Activated CD4-positive, alpha-beta memory T cell treated with anti-CD3 and anti-CD28 coated beads for 36 hours (primary cell): ENCODE measurements at regions not wholly inside any gene's neighbourhood (a gene's known extent, or its start where the extent isn't known, plus 50 kb on each side); places are given as distances from the start of the nearest gene placed in this dataset.

Experiments used
- CTCF ChIA-PET: fragments of 350-600 bp; sonication (Branson Sonifier 250); formaldehyde crosslinking; loops from one replicate; lab custom pipeline; 2021; ENCODE audit warnings: antibody characterized with exemption, inconsistent platforms; lab: Charles Lee
- POLR2A ChIA-PET: fragments of 350-600 bp; sonication (Branson Sonifier 250); formaldehyde crosslinking; loops from one replicate; lab custom pipeline; 2021; ENCODE audit warnings: antibody characterized with exemption; lab: Charles Lee
- DNase-seq: peaks from one replicate; pipeline ENCODE4 v3.0.0-alpha.2; 2020
- H3K27ac Mint-ChIP-seq: one replicate; pipeline ENCODE4 v1.8.0; 2021; ENCODE audit warnings: mixed read lengths
- H3K27me3 Mint-ChIP-seq: one replicate; pipeline ENCODE4 v1.8.0; 2021; ENCODE audit warnings: mixed read lengths
- H3K36me3 Mint-ChIP-seq: one replicate; pipeline ENCODE4 v1.8.0; 2021; ENCODE audit warnings: mixed read lengths
- H3K4me1 Mint-ChIP-seq: one replicate; pipeline ENCODE4 v1.8.0; 2021; ENCODE audit warnings: low read depth, mixed read lengths
- H3K4me3 Mint-ChIP-seq: one replicate; pipeline ENCODE4 v1.8.0; 2021; ENCODE audit warnings: mild to moderate bottlenecking, mixed read lengths
- H3K9me3 Mint-ChIP-seq: one replicate; pipeline ENCODE4 v1.8.0; 2021; ENCODE audit warnings: mixed read lengths
- intact Hi-C: fragments of 100-400 bp; cut with micrococcal nuclease; formaldehyde crosslinking; loops from one replicate; pipeline ENCODE4 v1.15.1; 2023

GRCh38 chr20:7496394-7496991 lies 443.8 kb downstream of the HAO1 start:
- Mint-ChIP-seq H3K36me3 (no peaks in the 10 kb centered on the region), H3K4me1 (no peaks in the 10 kb centered on the region)

GRCh38 chr20:7497985-7498384 lies 442.3 kb downstream of the HAO1 start:
- intact Hi-C loops = no loop called here
- DNase-seq = no peak
- ChIA-PET CTCF (no interaction called here), POLR2A (no interaction called here)
- peaks cover 25% of the 10 kb centered on the region for H3K9me3 Mint-ChIP-seq
- H3K27me3 Mint-ChIP-seq = no peaks in the 10 kb centered on the region
- H3K36me3 Mint-ChIP-seq = no peaks in the 10 kb centered on the region
- no peak overlapping the region for H3K27ac Mint-ChIP-seq
- no peaks in the 10 kb centered on the region for H3K4me1 Mint-ChIP-seq
- no peak overlapping the region for H3K4me3 Mint-ChIP-seq

More at GRCh38 chr20:7496394-7496991, 443.8 kb downstream of the HAO1 start:
- Mint-ChIP-seq H3K9me3 (peaks cover 27% of the 10 kb centered on the region), H3K27ac (no peak overlapping the region), H3K27me3 (no peaks in the 10 kb centered on the region), H3K4me3 (no peak overlapping the region)
- DNase-seq = no peak
- intact Hi-C loops = no loop called here
- ChIA-PET POLR2A (no interaction called here), CTCF (no interaction called here)

- intact Hi-C loops = no loop called here
- no peak for DNase-seq
- ChIA-PET CTCF (no interaction called here), POLR2A (no interaction called here)
- H3K27ac Mint-ChIP-seq = no peak overlapping the region
- no peaks in the 10 kb centered on the region for H3K27me3 Mint-ChIP-seq
- H3K4me3 Mint-ChIP-seq = no peak overlapping the region
- H3K9me3 Mint-ChIP-seq = peaks cover 21% of the 10 kb centered on the region
- no peaks in the 10 kb centered on the region for H3K36me3 Mint-ChIP-seq
- no peaks in the 10 kb centered on the region for H3K4me1 Mint-ChIP-seq
These were observed 441.1 kb downstream of the HAO1 start for GRCh38 chr20:7499201-7499600.

GRCh38 chr20:7500231-7500663 lies 440.0 kb downstream of the HAO1 start:
- POLR2A ChIA-PET = no interaction called here
- no peaks in the 10 kb centered on the region for H3K36me3 Mint-ChIP-seq
- no peaks in the 10 kb centered on the region for H3K4me1 Mint-ChIP-seq
- H3K4me3 Mint-ChIP-seq = no peak overlapping the region
- no peak overlapping the region for H3K27ac Mint-ChIP-seq
- DNase-seq = no peak
- intact Hi-C loops = no loop called here
- H3K9me3 Mint-ChIP-seq = peaks cover 12% of the 10 kb centered on the region
- no peaks in the 10 kb centered on the region for H3K27me3 Mint-ChIP-seq
- CTCF ChIA-PET = no interaction called here

GRCh38 chr20:7503501-7503900 lies 436.8 kb downstream of the HAO1 start:
- ChIA-PET POLR2A (no interaction called here), CTCF (no interaction called here)
- DNase-seq = no peak
- H3K36me3 Mint-ChIP-seq = no peaks in the 10 kb centered on the region
- no peaks in the 10 kb centered on the region for H3K4me1 Mint-ChIP-seq
- intact Hi-C loops = no loop called here
- peaks cover 15% of the 10 kb centered on the region for H3K9me3 Mint-ChIP-seq
- H3K27ac Mint-ChIP-seq = no peak overlapping the region
- no peaks in the 10 kb centered on the region for H3K27me3 Mint-ChIP-seq
- H3K4me3 Mint-ChIP-seq = no peak overlapping the region

- Mint-ChIP-seq H3K4me3 (no peak overlapping the region), H3K36me3 (no peaks in the 10 kb centered on the region), H3K9me3 (peaks cover 15% of the 10 kb centered on the region), H3K27me3 (no peaks in the 10 kb centered on the region), H3K27ac (no peak overlapping the region), H3K4me1 (no peaks in the 10 kb centered on the region)
- intact Hi-C loops = no loop called here
- ChIA-PET POLR2A (no interaction called here), CTCF (interaction anchor here (0.7 kb wide), 1 partner anchor 21 kb away, joined by 3 read pairs; no protein-coding TSS in a partner anchor)
- no peak for DNase-seq
These were observed 435.0 kb downstream of the HAO1 start for GRCh38 chr20:7505152-7505834.

GRCh38 chr20:7505835-7506221 lies 434.4 kb downstream of the HAO1 start:
- no peak for DNase-seq
- no peaks in the 10 kb centered on the region for H3K36me3 Mint-ChIP-seq
- H3K4me1 Mint-ChIP-seq = no peaks in the 10 kb centered on the region
- no peak overlapping the region for H3K27ac Mint-ChIP-seq
- ChIA-PET POLR2A (no interaction called here), CTCF (interaction anchor here (0.7 kb wide), 1 partner anchor 21 kb away, joined by 3 read pairs; no protein-coding TSS in a partner anchor)
- peaks cover 15% of the 10 kb centered on the region for H3K9me3 Mint-ChIP-seq
- H3K4me3 Mint-ChIP-seq = no peak overlapping the region
- H3K27me3 Mint-ChIP-seq = no peaks in the 10 kb centered on the region
- intact Hi-C loops = no loop called here

GRCh38 chr20:7516621-7517111 lies 423.6 kb downstream of the HAO1 start:
- no peaks in the 10 kb centered on the region for H3K4me1 Mint-ChIP-seq
- H3K4me3 Mint-ChIP-seq = no peak overlapping the region
- DNase-seq = no peak
- CTCF ChIA-PET = no interaction called here
- no peak overlapping the region for H3K27ac Mint-ChIP-seq
- no peaks in the 10 kb centered on the region for H3K27me3 Mint-ChIP-seq
- no peaks in the 10 kb centered on the region for H3K36me3 Mint-ChIP-seq
- POLR2A ChIA-PET = no interaction called here
- peaks cover 17% of the 10 kb centered on the region for H3K9me3 Mint-ChIP-seq
- intact Hi-C loops = no loop called here

GRCh38 chr20:7520361-7520760 lies 419.9 kb downstream of the HAO1 start:
- Mint-ChIP-seq H3K27me3 (no peaks in the 10 kb centered on the region), H3K36me3 (no peaks in the 10 kb centered on the region), H3K27ac (no peak overlapping the region), H3K4me1 (no peaks in the 10 kb centered on the region), H3K9me3 (peaks cover 15% of the 10 kb centered on the region), H3K4me3 (no peak overlapping the region)
- intact Hi-C loops = no loop called here
- ChIA-PET POLR2A (no interaction called here), CTCF (no interaction called here)
- DNase-seq = no peak

- no peak overlapping the region for H3K27ac Mint-ChIP-seq
- H3K4me1 Mint-ChIP-seq = no peaks in the 10 kb centered on the region
- intact Hi-C loops = no loop called here
- POLR2A ChIA-PET = no interaction called here
- CTCF ChIA-PET = no interaction called here
- no peaks in the 10 kb centered on the region for H3K36me3 Mint-ChIP-seq
- no peak for DNase-seq
- peaks cover 23% of the 10 kb centered on the region for H3K9me3 Mint-ChIP-seq
- no peaks in the 10 kb centered on the region for H3K27me3 Mint-ChIP-seq
- no peak overlapping the region for H3K4me3 Mint-ChIP-seq
These were observed 417.0 kb downstream of the HAO1 start for GRCh38 chr20:7523288-7523687.

GRCh38 chr20:7540018-7540417 lies 400.2 kb downstream of the HAO1 start:
- Mint-ChIP-seq H3K27me3 (no peaks in the 10 kb centered on the region), H3K4me3 (no peak overlapping the region), H3K9me3 (peaks cover 16% of the 10 kb centered on the region), H3K27ac (no peak overlapping the region), H3K36me3 (no peaks in the 10 kb centered on the region), H3K4me1 (no peaks in the 10 kb centered on the region)
- intact Hi-C loops = no loop called here
- ChIA-PET POLR2A (no interaction called here), CTCF (no interaction called here)
- no peak for DNase-seq

- intact Hi-C loops = no loop called here
- CTCF ChIA-PET = no interaction called here
- no peaks in the 10 kb centered on the region for H3K36me3 Mint-ChIP-seq
- DNase-seq = no peak
- no peak overlapping the region for H3K27ac Mint-ChIP-seq
- H3K9me3 Mint-ChIP-seq = peaks cover 18% of the 10 kb centered on the region
- no peaks in the 10 kb centered on the region for H3K4me1 Mint-ChIP-seq
- POLR2A ChIA-PET = no interaction called here
- no peaks in the 10 kb centered on the region for H3K27me3 Mint-ChIP-seq
- H3K4me3 Mint-ChIP-seq = no peak overlapping the region
These were observed 399.3 kb downstream of the HAO1 start for GRCh38 chr20:7540923-7541322.

GRCh38 chr20:7571101-7571500 lies 369.2 kb downstream of the HAO1 start:
- no peaks in the 10 kb centered on the region for H3K27me3 Mint-ChIP-seq
- H3K27ac Mint-ChIP-seq = no peak overlapping the region
- peaks cover 8% of the 10 kb centered on the region for H3K9me3 Mint-ChIP-seq
- no peaks in the 10 kb centered on the region for H3K4me1 Mint-ChIP-seq
- DNase-seq = no peak
- no peaks in the 10 kb centered on the region for H3K36me3 Mint-ChIP-seq
- ChIA-PET CTCF (no interaction called here), POLR2A (no interaction called here)
- no peak overlapping the region for H3K4me3 Mint-ChIP-seq
- intact Hi-C loops = no loop called here
